Adrenal gland (tissue), 5 donors: ENCODE measurements at regions not wholly inside any gene's neighbourhood (a gene's known extent, or its start where the extent isn't known, plus 50 kb on each side); places are given as distances from the start of the nearest gene placed in this dataset.

ENCODE experiments used
- CTCF ChIP-seq, 6 experiments: fragments of 450-650 bp in 4 of 6; fragments of 200-600 bp in 2 of 6; sonication (generic) in 1 of 6; IDR thresholded peaks; 1 replicate in 5 of 6; 2 replicates in 1 of 6; pipeline versions ENCODE4 v1.5.1 to v1.8.0; 2016 to 2021; ENCODE audit warnings: antibody characterized with exemption in 6 of 6, mild to moderate bottlenecking in 2 of 6, moderate library complexity in 1 of 6
- POLR2A ChIP-seq, 2 donors: fragments of 450-650 bp; IDR thresholded peaks; one replicate each; pipeline ENCODE4 v1.6.1; 2017; ENCODE audit warnings: antibody characterized with exemption in 2 of 2, mild to moderate bottlenecking in 2 of 2, moderate library complexity in 1 of 2
- donor health status: DM: no; HTN: no; CAD: no.

- TF ChIP-seq CTCF (IDR thresholded peaks at IDR 0.05) (no peak), POLR2A (IDR thresholded peaks at IDR 0.05) (no peak)
Observed at GRCh38 chr21:33981391-33982101, 65.9 kb upstream of the ATP5PO start.
